Right lobe of liver (tissue), 4 donors: ENCODE measurements at regions not wholly inside any gene's neighbourhood (a gene's known extent, or its start where the extent isn't known, plus 50 kb on each side); places are given as distances from the start of the nearest gene placed in this dataset.

Experiments
- POLR2A ChIP-seq: fragments of 450-650 bp; IDR thresholded peaks from one replicate; pipeline ENCODE4 v1.6.1; 2017; ENCODE audit warnings: antibody characterized with exemption, mild to moderate bottlenecking
- TF ChIP-seq, protein P1 (sequence below), 4 donors: fragments of 200-600 bp in 3 of 4; fragments of 450-650 bp in 1 of 4; IDR thresholded peaks; one replicate each; pipeline versions ENCODE4 v1.5.1 to v1.8.0; 2016 to 2022; ENCODE audit warnings: antibody characterized with exemption in 4 of 4, mild to moderate bottlenecking in 2 of 4
- donor health status: DM: no; HTN: no; CAD: no.
- donor health status: DM: no; HTN: no; CAD: no.
- donor health status: DM: no; HTN: yes; CAD: no.

DNA sequence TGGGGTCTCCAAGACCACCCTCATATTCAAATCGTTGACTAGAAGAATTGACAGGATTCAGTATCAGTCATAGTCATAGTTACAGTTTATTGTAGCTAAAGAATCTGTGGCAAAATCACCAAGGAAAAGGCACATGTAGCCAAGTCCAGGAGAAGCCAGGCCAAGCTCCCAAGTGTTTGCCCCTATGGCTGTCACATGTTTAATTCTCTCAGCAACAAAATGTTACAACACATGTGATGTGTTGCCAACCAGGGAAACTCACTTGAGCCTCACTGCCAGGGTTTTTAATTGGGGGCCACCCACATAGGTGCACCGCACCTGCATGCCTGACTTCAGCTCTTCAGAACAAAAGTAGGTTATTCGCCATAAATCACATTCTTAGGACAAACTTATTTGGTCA, 1030.9 kb upstream of the CELF2 start:
- TF ChIP-seq, protein P1, sequence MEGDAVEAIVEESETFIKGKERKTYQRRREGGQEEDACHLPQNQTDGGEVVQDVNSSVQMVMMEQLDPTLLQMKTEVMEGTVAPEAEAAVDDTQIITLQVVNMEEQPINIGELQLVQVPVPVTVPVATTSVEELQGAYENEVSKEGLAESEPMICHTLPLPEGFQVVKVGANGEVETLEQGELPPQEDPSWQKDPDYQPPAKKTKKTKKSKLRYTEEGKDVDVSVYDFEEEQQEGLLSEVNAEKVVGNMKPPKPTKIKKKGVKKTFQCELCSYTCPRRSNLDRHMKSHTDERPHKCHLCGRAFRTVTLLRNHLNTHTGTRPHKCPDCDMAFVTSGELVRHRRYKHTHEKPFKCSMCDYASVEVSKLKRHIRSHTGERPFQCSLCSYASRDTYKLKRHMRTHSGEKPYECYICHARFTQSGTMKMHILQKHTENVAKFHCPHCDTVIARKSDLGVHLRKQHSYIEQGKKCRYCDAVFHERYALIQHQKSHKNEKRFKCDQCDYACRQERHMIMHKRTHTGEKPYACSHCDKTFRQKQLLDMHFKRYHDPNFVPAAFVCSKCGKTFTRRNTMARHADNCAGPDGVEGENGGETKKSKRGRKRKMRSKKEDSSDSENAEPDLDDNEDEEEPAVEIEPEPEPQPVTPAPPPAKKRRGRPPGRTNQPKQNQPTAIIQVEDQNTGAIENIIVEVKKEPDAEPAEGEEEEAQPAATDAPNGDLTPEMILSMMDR (IDR thresholded peaks at IDR 0.05): no peak
- TF ChIP-seq POLR2A: no peak
